Eye (tissue), 1 donor: ENCODE measurements at regions not wholly inside any gene's neighbourhood (a gene's known extent, or its start where the extent isn't known, plus 50 kb on each side); places are given as distances from the start of the nearest gene placed in this dataset.
"Not testable (repeated sequence)": the region's sequence is repeated elsewhere in the genome, so short reads cannot be mapped to it uniquely, and the experiment has no call there.

Experiments used
- DNase-seq: peaks from one replicate; pipeline ENCODE4 v3.0.0-alpha.2; 2015

DNA sequence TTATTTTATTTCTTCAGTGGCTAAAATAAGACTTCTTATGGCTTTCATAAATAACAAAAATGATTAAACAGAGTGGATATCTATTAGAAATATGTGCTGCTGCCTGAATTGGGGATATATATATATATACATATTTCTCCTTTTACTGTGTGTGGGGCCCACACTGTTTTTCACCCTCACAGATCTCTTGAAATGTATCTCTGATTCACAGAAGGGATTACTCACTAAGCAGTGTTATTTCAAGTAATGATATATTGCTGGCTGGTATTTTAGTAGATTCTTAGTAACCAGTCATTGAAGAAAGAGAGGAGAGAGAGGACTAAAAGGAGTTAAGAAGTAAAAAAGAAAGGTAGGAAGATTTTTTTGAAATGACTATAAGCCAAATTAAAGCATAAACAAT lies 308.6 kb upstream of the NRP1 start:
- no peak for DNase-seq

DNA sequence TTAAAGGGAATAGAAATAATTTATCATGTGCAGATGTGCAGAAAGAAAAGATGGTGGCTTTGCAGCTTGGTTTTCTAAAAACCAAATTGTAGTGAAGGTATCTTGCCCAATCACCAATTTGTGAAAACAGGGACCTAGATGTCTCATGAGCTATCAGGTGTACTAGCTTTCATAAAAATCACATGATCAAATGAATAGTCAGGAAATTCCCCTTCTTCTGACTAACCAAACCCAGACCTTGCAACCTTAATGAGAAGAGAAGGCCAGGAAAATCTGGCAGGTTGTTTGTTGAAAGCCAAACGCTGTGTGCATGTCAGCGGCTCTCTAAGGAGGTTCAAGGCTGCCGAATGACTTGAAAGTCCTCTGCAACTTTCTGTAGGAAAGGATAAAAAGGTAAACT lies 304.4 kb upstream of the NRP1 start:
- DNase-seq = no peak

DNA sequence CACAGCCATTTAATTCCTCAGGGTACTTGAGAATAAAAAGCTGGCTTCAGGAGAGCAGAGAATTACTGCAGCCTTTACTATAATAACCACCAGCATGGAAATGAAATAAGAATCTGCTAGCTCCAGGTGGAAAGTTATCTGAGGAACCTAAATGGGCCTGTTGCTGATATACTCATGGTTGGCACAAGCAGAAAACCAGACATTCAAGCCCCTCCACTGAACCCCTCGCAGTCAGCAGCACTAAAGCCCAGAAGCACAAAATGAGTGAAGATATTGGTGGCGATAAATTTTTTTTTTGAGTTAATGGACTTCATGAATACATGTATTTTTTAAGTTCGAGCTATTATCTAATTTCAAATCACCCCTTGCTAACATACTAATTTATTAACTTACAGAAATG lies 303.9 kb upstream of the NRP1 start:
- no peak for DNase-seq

DNA sequence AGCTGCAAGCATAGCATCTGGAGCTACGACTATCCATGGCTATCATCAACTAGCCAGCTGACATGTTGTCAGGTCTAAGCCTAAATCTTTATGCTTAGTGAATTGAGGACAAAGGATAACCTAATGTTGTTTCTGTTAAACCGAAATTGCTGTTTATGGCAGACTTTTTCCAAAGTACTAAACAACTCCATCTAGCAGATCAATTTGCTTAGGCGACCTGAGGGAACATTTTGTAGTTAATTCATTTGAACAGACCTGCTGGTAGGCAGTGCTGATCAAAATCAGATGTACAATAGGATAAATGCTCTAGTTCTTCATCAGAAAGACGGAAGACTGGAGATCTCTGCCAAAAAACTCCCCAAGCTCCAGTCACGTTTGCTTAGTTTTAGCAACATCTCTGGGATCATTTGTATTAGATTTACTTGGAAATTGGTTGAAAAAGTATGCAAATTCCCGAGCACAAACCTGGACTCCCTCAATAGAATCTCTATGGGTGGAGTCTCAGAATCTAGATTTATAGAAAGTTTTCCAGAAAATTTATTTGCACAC lies 301.6 kb upstream of the NRP1 start:
- peak; percentile 18 for DNase-seq

DNA sequence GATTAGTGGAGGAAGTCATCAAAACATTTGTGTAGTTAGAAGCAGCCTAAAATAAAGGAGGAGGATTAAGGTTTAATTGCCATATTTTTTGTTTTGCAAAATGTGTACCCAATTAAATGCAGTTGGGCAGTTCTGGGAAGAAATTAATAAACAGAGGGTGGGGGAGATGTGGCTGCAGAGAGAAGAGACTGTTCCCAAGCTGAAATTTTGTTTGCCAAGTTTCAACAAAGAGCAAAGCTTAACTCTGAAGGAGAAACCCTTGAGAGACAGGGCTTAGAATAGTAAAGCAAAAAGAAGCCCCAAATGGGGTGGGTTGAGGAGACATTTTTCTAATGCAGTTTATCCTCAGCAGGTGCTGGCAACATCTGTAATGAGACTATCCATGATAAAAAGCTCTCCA lies 298.0 kb upstream of the NRP1 start:
- DNase-seq = no peak

DNA sequence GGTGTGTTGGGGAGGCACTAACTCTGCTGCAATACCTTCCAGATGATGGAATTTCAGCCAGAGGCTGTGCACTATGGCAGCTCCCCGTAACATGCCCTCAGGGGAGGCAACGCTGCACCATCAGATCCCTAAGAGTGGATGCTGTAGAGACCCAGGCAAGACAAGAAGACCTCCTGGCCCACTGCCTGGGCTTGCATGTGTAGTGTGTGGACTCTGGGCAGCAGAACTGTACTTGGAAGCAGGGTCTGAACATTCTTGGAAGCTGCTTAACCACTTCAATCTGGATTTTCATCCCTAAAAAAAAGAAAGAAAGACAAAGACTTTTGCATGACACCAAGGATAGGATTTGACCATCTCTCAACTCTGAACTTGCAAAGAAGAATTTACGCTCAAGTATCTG lies 297.5 kb upstream of the NRP1 start:
- DNase-seq = peak; percentile 24

DNA sequence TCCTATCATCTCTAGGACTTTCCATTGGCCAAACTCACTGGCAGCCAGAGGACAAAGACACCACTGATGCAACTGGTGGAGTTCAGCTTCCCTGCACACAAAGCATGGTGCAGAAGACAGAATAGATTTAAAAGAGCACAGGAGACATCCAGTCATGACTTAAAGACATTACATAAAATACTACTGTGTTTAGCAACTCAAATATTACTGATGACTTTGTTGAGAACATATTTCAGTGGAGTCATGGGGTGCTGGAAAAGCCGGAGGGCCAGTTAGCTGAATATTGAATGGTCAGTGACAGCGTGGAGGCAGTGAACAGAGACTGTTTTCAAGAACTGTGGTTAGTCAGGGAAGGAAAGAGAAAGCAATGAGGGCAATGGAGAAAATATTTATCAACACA lies 296.3 kb upstream of the NRP1 start:
- DNase-seq = no peak

DNA sequence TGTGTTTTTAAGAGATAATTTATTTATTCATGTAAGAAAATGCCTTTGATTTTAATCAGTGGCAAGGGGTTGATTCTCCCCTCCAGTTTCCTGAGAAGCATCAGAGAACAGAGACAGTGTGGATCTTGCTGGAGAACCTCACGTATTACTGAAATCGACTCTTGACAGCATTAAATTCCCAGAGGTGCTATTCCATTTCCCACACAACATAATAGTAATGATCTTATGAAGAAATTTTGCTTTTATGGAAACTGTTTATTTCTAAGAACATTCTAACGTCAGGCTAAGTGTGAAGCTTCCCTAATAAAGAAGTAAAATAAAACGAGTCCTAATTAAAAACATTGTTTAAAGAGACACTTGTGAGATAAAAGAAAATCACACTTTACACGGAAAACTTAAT lies 293.1 kb upstream of the NRP1 start:
- no peak for DNase-seq

DNA sequence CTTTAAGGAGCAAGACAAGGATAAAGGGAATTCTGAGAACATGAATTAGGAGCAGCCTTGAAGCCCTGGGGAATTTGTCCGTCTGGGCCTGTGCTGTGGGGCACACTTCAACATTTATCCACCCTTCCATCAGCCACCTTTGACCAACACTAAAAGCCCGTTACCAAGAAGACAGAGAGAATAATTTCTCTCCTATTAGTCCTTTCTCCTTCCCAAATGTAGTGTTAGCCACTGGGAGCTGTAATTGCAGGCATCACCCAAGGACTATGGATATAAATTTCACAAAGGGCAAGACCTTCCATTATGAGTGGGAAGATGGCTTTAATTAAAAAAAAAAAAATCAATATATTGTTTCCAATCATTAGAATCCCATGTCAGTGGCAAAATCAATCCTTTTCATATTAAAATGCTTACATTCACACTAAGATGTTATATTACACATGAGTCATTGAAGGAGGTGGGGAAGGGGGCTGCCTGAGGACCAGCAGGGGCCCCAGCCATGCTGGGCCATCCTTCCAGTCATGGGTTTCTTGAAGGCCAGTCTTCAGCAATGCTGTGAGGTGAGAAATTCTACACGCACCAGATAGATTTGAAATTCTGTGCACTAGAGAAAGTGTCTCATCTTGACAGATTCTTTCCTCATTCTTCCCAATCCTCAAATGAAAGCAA lies 292.5 kb upstream of the NRP1 start:
- DNase-seq = no peak

DNA sequence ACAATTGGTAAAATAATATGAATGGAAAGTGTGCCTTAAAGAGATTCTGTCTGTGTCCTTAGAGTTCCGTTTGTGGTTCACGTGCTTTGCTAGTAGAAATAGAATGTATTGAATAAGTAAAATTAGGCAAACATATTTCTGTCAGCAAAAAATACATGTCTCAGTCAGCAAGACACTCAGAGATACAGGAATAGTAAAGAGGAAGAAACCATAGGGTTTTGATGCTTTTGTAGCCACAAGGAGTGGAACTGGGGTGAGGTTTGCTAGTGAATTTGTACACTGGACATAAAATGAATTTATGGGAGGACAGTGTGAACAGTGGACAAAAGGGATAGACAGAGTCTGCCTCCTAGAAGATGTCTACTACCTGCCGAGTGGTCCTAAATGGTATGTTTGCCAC lies 289.2 kb upstream of the NRP1 start:
- DNase-seq = no peak

DNA sequence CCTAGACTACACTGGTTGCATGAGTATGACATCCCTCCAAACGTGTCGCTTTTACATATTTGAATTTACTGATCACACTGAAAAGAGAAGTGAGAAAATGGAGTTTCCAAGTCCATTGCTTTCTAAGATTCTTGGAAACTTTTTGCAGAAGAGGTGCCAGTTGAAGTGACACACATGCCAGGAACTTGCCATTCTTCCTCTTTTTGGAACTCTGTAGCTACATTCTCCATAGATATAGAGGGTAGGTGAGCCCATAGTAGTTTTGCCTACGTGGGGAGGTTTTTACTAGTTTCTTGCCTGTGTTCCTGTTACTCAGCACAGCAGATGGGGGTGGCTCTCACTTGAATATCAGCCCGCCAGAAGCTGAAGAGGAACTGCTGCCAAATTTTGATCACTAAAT lies 286.6 kb upstream of the NRP1 start:
- no peak for DNase-seq

DNA sequence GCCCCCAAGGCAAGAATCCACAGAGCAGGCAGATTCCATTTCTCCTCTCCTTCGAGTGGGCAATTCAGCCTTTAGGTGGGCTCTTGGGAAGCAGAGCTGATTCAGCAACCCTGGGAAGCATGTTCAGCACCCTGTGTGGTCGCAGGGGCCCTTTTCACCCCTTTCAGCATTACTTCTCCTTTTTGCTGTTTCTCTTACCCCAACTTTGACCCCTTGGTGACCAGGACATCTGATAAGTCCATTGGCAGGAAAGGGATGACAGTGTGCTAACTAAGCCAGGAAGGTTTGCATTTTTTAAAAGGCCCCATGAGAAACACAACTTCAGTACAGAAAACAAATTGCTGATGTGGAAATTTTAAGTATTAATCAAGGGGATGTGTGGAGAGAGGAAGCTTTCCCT lies 283.7 kb upstream of the NRP1 start:
- no peak for DNase-seq

DNA sequence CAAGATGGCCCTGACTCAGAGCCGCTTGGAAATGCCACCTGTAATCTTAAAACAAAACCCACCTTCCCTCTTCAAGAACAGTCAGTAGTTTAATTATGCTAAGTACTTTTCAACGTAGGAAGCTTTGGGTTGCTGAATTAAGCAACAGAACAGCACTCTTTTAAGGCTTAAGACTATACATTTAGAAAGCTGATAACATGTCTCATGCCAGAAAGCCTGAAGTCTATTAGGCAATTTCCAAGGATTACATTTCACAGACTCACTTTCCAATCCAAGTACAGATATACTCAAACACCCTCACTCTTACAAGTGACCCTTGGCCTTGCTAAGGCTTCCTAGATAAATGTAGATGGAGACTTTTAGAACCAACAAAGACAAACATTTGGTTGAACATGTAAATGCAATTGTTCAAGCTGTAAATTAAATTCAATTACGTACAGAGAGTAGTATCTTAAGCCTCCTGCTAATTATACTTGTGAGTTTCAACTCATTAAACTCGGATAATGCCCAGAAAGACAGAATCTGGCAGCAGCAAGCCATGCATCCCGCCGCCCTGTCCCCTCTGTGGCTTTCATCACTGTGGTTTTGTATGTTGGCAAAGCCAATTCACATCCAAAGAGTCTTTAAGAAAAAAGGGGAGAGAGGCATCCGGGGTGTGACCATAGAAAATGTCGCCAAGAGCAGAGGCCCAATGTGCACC lies 283.1 kb upstream of the NRP1 start:
- no peak for DNase-seq

DNA sequence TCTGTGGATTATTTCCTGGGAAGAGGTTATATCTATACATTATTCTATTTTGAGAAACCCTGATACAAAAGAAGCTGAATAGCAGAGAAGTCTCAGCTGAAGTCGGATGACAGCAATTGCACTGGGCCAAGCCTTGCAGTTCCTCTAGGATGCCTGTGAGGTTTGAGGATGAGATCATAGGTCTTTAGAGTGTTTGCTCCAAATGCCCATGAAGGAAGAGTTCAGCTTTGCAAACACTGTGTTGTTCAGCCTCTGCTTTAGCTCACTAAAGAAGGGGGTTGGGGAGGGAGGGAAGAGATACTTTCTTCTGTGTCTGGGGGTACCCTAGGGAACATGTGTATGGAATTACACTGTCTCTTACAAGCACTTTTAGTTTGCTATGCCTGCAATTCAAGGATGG lies 282.5 kb upstream of the NRP1 start:
- peak; percentile 29 for DNase-seq

DNA sequence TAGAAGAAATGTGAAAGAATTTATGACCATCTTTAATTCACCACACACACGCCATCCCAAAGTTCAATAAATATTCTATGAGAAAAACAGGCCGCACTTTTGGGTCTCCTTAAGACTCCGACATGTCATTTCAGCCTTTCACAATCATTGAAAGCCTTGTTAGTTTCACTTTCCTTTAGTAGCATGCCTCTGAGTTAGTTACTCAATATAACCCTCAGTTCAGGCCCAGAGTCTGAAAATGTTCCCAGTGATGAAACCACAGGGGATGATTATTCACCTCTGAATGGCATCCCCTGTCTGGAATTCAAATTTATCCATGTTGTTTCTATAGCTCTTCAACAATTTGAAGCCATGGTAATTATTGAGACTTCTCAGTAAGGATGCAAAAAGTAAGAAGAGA lies 278.1 kb upstream of the NRP1 start:
- DNase-seq = no peak

DNA sequence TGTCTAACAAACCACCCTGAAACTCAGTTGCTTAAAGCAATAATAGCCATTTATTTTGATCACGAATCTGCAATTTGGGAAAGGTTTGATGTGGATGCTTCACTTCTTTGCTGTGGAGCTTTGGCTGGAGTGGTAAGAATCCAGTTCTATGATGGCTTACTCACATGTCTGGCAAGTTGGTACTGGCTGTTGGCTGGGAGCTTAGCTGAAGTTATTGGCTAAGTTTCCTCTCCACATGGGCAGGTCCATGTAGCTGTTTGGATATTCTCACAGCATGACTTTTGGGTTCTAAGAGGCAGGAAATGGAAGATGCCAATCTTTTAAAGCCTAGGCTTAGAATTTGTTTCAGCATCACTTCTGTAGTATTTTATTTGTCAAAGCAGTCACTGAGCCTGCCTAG lies 277.6 kb upstream of the NRP1 start:
- DNase-seq = no peak

DNA sequence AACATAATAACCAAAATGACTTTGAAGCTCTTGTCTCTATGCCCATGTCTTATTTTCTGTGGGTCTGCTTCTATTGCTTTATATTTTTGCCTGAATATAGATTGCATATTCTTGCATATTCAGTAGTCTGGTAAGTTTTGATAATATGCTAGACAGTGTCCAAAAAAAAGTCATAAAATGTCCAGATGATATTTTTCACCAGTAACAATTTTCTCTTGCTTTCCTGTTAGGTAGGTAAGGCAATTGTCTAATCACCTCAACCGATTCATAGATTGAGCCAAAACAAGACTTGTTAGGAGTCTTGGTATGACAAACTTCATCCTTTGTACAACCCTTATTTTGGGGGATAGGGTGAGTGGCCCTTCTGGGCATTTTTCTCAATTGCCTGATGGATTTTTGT lies 277.0 kb upstream of the NRP1 start:
- DNase-seq = no peak

DNA sequence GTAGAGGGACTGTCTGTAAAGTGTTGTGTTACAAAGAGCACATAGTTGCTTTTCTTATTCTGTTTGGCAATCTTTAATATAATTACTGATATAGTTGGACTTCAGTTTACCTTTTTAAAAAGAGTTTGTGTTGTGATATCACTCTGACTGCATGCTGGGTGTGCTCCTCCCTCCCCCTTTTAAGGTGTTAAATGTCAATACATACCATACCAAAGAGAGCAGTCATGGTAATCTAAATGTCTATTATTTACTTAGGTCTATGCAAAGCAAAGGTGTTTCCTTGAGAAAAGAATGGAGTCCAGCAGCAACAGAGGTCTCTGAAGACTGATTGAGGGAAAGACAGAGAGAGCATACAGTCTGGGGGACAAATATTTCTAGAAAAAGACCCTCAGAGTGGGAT lies 275.1 kb upstream of the NRP1 start:
- DNase-seq = no peak

DNA sequence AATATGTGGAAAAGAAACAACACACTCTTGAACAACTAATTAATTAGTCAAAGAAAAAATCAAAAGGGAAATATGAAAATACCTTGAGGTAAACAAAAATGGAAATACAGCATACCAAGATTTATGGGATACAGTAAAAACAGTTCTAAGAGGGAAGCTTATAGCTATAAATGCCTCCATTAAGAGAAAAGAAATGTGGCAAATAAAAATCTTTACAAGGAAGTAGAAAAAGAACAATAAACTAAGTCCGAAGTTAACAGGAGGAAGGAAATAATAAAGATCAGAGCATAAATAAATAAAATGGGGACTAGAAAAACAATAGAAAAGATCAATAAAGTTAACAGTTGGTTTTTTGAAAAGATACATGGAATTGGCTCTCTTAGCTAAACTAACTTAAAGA lies 267.8 kb upstream of the NRP1 start:
- DNase-seq = no peak

DNA sequence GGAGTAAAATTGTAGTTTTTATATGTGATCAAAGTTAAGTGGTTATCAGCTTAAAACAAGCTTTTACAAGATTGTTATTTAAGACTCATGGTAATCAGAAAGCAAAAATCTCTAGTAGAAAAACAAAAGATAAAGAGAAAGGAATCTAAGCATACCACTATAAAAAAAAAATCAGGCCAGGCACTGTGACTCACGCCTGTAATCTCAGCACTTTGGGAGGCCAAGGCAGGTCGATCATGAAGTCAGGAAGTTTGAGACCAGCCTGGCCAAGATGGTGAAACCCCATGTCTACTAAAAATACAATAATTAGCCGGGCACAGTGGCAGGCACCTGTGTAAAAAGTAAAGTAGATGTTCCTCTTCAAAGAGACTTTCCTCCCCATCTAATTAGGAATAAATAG lies 265.9 kb upstream of the NRP1 start:
- no peak for DNase-seq

DNA sequence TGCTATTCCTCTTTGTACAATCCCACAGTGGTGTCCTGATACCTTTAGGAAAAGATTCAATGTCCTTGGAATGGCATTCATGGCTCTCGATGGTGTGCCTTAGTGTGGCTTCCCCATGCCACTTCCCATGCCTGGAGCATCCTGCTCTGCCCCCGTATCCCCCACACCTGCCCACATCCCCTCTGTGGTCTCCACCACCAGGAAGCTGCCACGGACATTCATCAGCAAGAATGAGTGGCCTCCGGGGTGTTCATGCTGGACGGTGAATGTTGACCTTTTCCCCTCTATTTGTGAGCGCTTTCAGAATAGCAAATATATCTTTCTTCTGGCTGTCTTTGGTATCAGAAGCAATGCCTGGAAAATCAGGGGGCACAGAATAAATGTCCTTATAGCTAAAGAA lies 262.0 kb upstream of the NRP1 start:
- DNase-seq = no peak

DNA sequence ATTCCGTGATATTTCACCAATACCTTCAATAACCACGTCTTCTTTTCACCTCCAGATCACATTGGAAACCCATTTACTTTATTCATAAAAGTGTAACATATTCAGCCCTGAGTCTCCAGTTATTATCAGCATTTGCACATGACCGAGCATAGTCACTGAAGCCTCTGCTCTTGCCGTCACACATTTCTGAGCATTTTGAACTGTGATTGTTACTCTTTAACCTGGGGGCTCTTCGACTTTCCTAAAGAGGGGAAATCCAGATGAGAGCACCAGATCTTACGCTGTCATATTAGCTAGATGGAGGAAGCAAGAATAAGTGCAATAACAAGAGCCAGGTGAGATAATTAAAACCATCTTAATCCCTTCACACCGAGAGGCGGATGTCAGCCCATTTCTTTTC lies 260.0 kb upstream of the NRP1 start:
- peak; percentile 31 for DNase-seq

DNA sequence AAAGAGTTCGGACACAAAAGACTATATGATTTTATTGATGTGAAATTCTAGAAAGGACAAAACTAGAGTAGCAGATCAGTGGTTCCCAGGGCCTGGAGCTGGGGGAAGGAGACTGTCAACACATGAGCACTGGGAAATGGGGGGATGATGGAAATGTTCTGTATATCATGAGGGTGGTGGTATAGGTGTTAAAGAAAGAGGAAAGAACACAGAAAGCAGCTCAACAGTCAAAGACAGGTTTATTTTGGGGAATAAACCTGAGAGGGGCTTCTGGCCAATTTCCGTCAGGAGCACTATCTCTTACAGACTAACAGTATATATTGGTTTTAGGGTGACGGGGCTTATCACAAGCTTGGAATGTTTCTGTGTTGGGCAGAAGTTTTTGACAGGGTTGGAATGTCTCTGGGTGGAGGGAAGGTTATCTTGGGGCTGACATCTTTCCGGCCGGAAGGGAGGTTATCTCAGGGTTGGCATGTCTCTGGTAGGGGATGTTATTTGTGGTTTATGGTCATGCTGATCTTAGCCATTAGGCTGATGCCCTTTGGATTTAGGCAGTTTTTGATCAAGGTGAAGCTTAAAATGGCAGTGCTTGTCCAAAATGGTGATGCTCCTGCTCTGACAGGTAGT lies 254.6 kb upstream of the NRP1 start:
- no peak for DNase-seq

DNA sequence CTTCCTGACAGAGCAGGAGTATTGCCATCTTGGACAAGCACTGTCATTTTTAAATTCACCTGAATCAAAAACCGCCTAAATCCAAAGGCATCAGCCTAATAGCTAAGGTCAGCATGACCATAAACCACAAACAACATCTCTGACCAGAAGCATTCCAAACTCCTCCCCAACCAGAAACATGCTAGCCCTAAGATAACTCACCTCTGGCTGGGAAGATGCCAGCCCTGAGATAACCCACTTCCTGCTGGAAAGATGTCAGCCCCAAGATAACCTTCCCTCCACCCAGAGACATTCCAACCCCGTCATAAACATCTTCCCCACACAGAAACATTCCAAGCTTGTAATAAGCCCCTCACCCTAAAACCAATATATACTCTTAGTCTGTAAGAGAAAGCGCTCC lies 250.1 kb upstream of the NRP1 start:
- DNase-seq = not testable (repeated sequence)
